Panc1 (cell line): ENCODE measurements at regions not wholly inside any gene's neighbourhood (a gene's known extent, or its start where the extent isn't known, plus 50 kb on each side); places are given as distances from the start of the nearest gene placed in this dataset.

Experiments used
- ATAC-seq: fragments of 200-7000 bp; cut with Tn5 transposase; 2 replicates; pipeline ENCODE4 v1.9.1; 2020; ENCODE audit warnings: mild to moderate bottlenecking, moderate library complexity
- BruUV-seq: library from RNA; stranded (reverse); fragments of 400-500 nt; replicated peaks from 2 replicates; lab custom pipeline; 2021; lab: Mats Ljungman, UMichigan
- CTCF ChIA-PET: fragments of 300-600 bp; sonication (Branson Sonifier 250); formaldehyde crosslinking; loops from one replicate; lab custom pipeline; 2022; ENCODE audit warnings: antibody characterized with exemption; lab: Charles Lee
- POLR2A ChIA-PET: fragments of 300-600 bp; sonication (Branson Sonifier 250); formaldehyde crosslinking; loops from one replicate; lab custom pipeline; 2022; ENCODE audit warnings: antibody characterized with exemption; lab: Charles Lee
- DNase-seq: peaks from one replicate; pipeline ENCODE4 v3.0.0-alpha.2; 2010; ENCODE audit warnings: low read depth, low spot score
- H3K27ac ChIP-seq: 2 replicates; pipeline ENCODE4 v1.5.1; 2011; ENCODE audit warnings: mild to moderate bottlenecking, low read length, inconsistent platforms
- H3K27me3 ChIP-seq: fragments of 200-500 bp; sonication (Bioruptor generic); 2 replicates; pipeline ENCODE4 v1.6.0; 2014; ENCODE audit warnings: low read length, inconsistent platforms; ENCODE audit not compliant: control insufficient read depth, insufficient read depth
- H3K36me3 ChIP-seq: fragments of 200-500 bp; sonication (Bioruptor generic); 2 replicates; pipeline ENCODE4 v1.5.1; 2014; ENCODE audit warnings: inconsistent platforms, mild to moderate bottlenecking, low read length, moderate library complexity; ENCODE audit not compliant: control insufficient read depth, insufficient read depth
- H3K4me1 ChIP-seq: 2 replicates; pipeline ENCODE4 v1.5.1; 2011; ENCODE audit warnings: inconsistent platforms, mild to moderate bottlenecking, low read length, moderate library complexity; ENCODE audit not compliant: control insufficient read depth, insufficient read depth
- H3K4me3 ChIP-seq, 2 experiments: 2 replicates each; pipeline ENCODE4 v1.5.1; 2011 to 2012; ENCODE audit warnings: low read depth in 2 of 2, low read length in 2 of 2, mild to moderate bottlenecking in 2 of 2, inconsistent platforms in 1 of 2, moderate library complexity in 1 of 2
- H3K9me3 ChIP-seq: fragments of 200-500 bp; sonication (Bioruptor generic); 2 replicates; pipeline ENCODE4 v1.5.1; 2014; ENCODE audit warnings: low read depth, mild to moderate bottlenecking, inconsistent platforms, low read length, moderate library complexity; ENCODE audit not compliant: control insufficient read depth, insufficient read depth
- POLR2AphosphoS5 ChIP-seq: IDR thresholded peaks from 2 replicates; pipeline ENCODE4 v1.6.1; 2012; ENCODE audit warnings: mild to moderate bottlenecking, low read depth, low read length, moderate library complexity
- REST ChIP-seq, 2 experiments: IDR thresholded peaks; 2 replicates each; pipeline ENCODE4 v1.6.1; 2011 to 2012; ENCODE audit warnings: low read depth in 2 of 2, control low read depth in 1 of 2, low read length in 1 of 2, mild to moderate bottlenecking in 1 of 2, moderate library complexity in 1 of 2; ENCODE audit not compliant: insufficient read depth in 1 of 2
- SIN3A ChIP-seq: IDR thresholded peaks from 2 replicates; pipeline ENCODE4 v1.6.1; 2012; ENCODE audit warnings: low read depth, mild to moderate bottlenecking, low read length, moderate library complexity, borderline replicate concordance; ENCODE audit not compliant: insufficient read depth
- TCF7L2 ChIP-seq: IDR thresholded peaks from 2 replicates; pipeline ENCODE4 v1.6.1; 2011; ENCODE audit warnings: mild to moderate bottlenecking, low read depth, low read length, inconsistent platforms
- in situ Hi-C: cut with HindIII; loops from 2 replicates; pipeline ENCODE4 v1.10.0; 2016; ENCODE audit warnings: low sequenced_read_pairs, low pct_unique_long_range_greater_than_20kb
- intact Hi-C: fragments of 100-400 bp; cut with micrococcal nuclease; formaldehyde crosslinking; loops from one replicate; pipeline ENCODE4 v1.10.0; 2022; ENCODE audit not compliant: unreplicated experiment
- TF ChIP-seq, protein P1 (sequence below): fragments of 450-650 bp; IDR thresholded peaks from 2 replicates; pipeline ENCODE4 v1.5.1; 2017; ENCODE audit warnings: mild to moderate bottlenecking

DNA sequence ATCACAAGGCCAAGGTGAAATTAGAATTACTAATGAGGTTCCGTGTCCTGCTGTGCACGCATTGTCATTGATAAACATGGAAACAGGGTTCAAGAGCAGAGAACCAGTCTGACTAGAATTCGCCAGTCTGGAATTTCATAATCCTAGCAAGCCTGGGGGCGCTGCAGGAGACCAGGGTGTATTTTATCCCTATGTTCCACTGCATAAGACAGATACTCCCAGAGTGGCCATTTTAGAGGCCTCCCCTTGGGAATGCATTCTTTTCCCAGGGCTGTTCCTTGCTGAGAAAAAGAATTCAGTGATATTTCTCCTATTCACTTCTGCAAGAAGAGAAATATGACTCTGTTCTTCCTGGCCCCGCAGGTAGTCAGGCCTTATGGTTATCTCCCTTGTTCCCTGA lies 1387.7 kb downstream of the MAT2B start:
- no peak for TF ChIP-seq SIN3A
- TF ChIP-seq, protein P1, sequence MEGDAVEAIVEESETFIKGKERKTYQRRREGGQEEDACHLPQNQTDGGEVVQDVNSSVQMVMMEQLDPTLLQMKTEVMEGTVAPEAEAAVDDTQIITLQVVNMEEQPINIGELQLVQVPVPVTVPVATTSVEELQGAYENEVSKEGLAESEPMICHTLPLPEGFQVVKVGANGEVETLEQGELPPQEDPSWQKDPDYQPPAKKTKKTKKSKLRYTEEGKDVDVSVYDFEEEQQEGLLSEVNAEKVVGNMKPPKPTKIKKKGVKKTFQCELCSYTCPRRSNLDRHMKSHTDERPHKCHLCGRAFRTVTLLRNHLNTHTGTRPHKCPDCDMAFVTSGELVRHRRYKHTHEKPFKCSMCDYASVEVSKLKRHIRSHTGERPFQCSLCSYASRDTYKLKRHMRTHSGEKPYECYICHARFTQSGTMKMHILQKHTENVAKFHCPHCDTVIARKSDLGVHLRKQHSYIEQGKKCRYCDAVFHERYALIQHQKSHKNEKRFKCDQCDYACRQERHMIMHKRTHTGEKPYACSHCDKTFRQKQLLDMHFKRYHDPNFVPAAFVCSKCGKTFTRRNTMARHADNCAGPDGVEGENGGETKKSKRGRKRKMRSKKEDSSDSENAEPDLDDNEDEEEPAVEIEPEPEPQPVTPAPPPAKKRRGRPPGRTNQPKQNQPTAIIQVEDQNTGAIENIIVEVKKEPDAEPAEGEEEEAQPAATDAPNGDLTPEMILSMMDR: no peak
- no peak for TF ChIP-seq POLR2AphosphoS5
- TF ChIP-seq TCF7L2: no peak
- TF ChIP-seq REST (IDR thresholded peaks at IDR 0.05; ENCODE audit: insufficient read depth in 1 of 2, low read depth in 2 of 2, low read length in 1 of 2): no peak
- in situ Hi-C loops: no loop called here
- no TSS peak for BruUV-seq
- POLR2A ChIA-PET: no interaction called here
- intact Hi-C loops: no loop called here
- Histone ChIP-seq H3K4me1 (no peaks in the 10 kb centered on the region), H3K36me3 (no peaks in the 10 kb centered on the region), H3K4me3 (no peak overlapping the region), H3K27ac (no peak overlapping the region), H3K27me3 (no peaks in the 10 kb centered on the region), H3K9me3 (0 out of 2 replicates have a peak, but pooled peaks cover 4% of the 10 kb centered on the region)
- no peak for ATAC-seq
- no peak for DNase-seq
- CTCF ChIA-PET: no interaction called here

DNA sequence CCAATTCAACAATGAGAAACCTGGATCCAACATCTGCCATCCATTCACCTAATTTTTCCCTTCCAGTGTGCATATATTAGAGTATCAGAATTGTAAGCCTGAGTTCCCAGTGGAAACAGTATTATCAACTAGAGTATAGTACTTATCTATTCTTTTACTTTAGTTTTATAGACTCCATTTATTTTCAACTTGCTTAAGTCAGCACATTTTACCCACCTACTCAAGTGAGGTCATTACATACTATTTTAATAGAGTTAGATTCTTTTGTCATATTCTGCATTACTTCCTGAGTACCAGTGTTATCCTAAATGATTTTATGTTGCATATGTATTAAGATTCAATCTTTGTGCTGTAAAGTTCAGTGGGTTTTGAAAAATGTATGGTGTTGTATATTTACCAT lies 1393.3 kb downstream of the MAT2B start:
- ChIA-PET POLR2A (no interaction called here), CTCF (no interaction called here)
- no peaks in the 10 kb centered on the region for H3K4me1 ChIP-seq
- peaks cover 3% of the 10 kb centered on the region; the same call in 1 of the 2 replicates for H3K9me3 ChIP-seq
- no peak for DNase-seq
- BruUV-seq: no TSS peak
- TF ChIP-seq SIN3A (no peak), REST (IDR thresholded peaks at IDR 0.05; ENCODE audit: insufficient read depth in 1 of 2, low read depth in 2 of 2, low read length in 1 of 2) (no peak), TCF7L2 (no peak), POLR2AphosphoS5 (no peak)
- TF ChIP-seq, protein P1: no peak
- intact Hi-C loops: no loop called here
- H3K27ac ChIP-seq: no peak overlapping the region
- in situ Hi-C loops: no loop called here
- no peaks in the 10 kb centered on the region for H3K27me3 ChIP-seq
- H3K36me3 ChIP-seq: no peaks in the 10 kb centered on the region
- no peak overlapping the region for H3K4me3 ChIP-seq
- ATAC-seq: no peak
